Activated naive CD8-positive, alpha-beta T cell treated with anti-CD3 and anti-CD28 coated beads, Interleukin-2, amount 10 ng/mL, durations not matched to agents 7 days and 5 days (primary cell): ENCODE measurements at regions not wholly inside any gene's neighbourhood (a gene's known extent, or its start where the extent isn't known, plus 50 kb on each side); places are given as distances from the start of the nearest gene placed in this dataset.
"Not testable (repeated sequence)": the region's sequence is repeated elsewhere in the genome, so short reads cannot be mapped to it uniquely, and the experiment has no call there.

Experiments used
- ATAC-seq: fragments of 150-1000 bp; cut with Tn5 transposase; one replicate; pipeline ENCODE4 v1.10.0; 2021; ENCODE audit warnings: low read depth, moderate library complexity
- POLR2A ChIA-PET: fragments of 350-600 bp; sonication (Branson Sonifier 250); formaldehyde crosslinking; loops from one replicate; lab custom pipeline; 2021; ENCODE audit warnings: antibody characterized with exemption; lab: Charles Lee
- DNase-seq: peaks from one replicate; pipeline ENCODE4 v3.0.0; 2021
- H3K27ac Mint-ChIP-seq: one replicate; pipeline ENCODE4 v1.8.0; 2022; ENCODE audit warnings: mild to moderate bottlenecking, mixed read lengths
- H3K27me3 Mint-ChIP-seq: one replicate; pipeline ENCODE4 v1.8.0; 2022; ENCODE audit warnings: mild to moderate bottlenecking, moderate library complexity, mixed read lengths
- H3K36me3 Mint-ChIP-seq: one replicate; pipeline ENCODE4 v1.8.0; 2021; ENCODE audit warnings: mild to moderate bottlenecking, mixed read lengths
- H3K4me1 Mint-ChIP-seq: one replicate; pipeline ENCODE4 v1.8.0; 2021; ENCODE audit warnings: mixed read lengths
- H3K4me3 Mint-ChIP-seq: one replicate; pipeline ENCODE4 v1.8.0; 2022; ENCODE audit warnings: mild to moderate bottlenecking, moderate library complexity, mixed read lengths
- H3K9me3 Mint-ChIP-seq: one replicate; pipeline ENCODE4 v1.8.0; 2021; ENCODE audit warnings: mixed read lengths

DNA sequence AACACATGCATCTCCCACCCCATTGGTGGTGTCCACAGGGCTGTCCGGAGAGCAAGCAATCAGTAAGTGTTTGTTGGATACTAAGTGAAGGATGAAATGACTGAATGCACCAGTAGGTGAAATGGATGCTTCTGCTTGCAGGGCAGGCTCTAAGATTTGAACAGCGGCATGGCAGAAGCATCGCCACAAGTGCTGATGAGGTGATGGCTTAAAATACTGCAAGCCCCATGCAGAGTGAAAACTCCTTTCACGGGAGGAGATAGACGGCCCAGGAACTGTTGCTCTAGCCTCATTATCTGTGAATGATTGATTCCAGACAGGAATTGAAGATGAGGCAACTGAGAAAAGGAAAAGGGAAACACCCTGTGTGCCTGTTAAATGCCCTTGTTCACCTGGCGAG, 158.9 kb downstream of the LY86 start:
- ATAC-seq: no peak
- Mint-ChIP-seq H3K9me3 (peaks cover 2% of the 10 kb centered on the region), H3K27me3 (peaks cover 7% of the 10 kb centered on the region), H3K4me3 (no peak overlapping the region), H3K27ac (no peak overlapping the region), H3K4me1 (peaks cover 16% of the 10 kb centered on the region), H3K36me3 (no peaks in the 10 kb centered on the region)
- DNase-seq: no peak
- POLR2A ChIA-PET: no interaction called here

DNA sequence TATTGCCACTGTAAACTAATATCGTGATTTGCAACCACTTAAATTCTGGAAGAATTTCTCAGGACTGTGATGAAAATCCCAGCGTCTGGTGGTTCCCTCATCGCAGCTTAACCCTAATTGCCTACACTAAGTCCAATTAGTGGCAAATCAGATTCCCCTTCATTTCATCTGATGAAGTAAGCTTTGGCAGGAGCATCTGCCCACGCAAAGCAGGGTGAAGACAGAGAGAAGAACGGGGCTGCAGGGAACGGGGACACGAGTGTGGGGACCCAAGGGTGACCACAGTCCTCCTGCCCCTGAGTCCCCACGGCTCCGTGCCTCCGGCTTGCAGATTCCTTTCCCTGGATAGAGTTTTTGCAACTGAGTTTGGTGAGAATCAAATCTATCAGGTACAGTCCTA, 159.5 kb downstream of the LY86 start:
- Mint-ChIP-seq H3K9me3 (peaks cover 2% of the 10 kb centered on the region), H3K27me3 (peaks cover 7% of the 10 kb centered on the region), H3K4me1 (peaks cover 14% of the 10 kb centered on the region), H3K4me3 (no peak overlapping the region), H3K36me3 (no peaks in the 10 kb centered on the region), H3K27ac (no peak overlapping the region)
- POLR2A ChIA-PET: no interaction called here
- DNase-seq (no peak), ATAC-seq (no peak)

DNA sequence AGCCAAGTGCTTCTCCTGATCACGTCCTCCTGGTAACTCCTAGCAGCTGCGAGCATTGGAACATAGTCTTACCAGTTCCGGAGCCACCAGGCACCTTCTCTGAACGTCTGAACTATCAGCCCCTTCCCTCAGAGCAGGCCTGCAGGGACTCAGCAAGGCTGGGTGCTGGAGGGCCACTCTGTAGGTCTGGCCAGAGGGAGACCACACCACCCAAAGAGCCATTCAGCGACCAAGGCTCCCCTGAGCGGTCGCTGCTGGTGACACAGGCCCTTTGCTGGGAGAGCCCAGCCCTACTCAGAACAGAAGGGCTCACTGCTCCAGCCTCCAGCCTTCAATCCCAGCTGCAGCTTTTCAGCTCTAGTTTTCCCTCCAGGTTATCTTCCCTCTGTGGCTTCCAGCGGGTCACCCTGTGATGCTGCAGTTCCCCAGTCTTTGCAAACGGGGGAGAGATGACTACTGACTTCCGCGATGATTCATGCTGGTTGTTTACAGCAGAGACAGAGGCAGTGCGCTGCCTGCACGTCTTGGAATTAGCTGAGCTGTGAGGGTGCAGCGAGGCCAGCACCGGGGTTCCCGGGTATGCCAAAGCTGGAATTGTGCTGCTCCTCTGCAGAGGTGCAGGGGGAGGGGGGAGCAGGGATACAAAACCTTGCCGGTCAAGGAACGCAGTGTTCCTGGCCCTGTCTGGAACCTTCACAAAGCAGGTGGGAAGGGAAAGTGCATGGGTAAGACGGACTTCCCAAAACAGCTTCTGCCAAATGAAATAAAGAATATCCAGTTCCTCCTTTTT, 161.4 kb downstream of the LY86 start:
- H3K4me1 Mint-ChIP-seq: peaks cover 14% of the 10 kb centered on the region
- ATAC-seq (peak; percentile 36), DNase-seq (no peak)
- H3K27me3 Mint-ChIP-seq: peaks cover 10% of the 10 kb centered on the region
- no peak overlapping the region for H3K4me3 Mint-ChIP-seq
- POLR2A ChIA-PET: interaction anchor here (1.3 kb wide), 1 partner anchor 7 kb away, joined by 9 read pairs; no protein-coding TSS in a partner anchor
- peak overlapping the region; percentile 11 for H3K27ac Mint-ChIP-seq
- H3K9me3 Mint-ChIP-seq: peaks cover 2% of the 10 kb centered on the region
- H3K36me3 Mint-ChIP-seq: no peaks in the 10 kb centered on the region

DNA sequence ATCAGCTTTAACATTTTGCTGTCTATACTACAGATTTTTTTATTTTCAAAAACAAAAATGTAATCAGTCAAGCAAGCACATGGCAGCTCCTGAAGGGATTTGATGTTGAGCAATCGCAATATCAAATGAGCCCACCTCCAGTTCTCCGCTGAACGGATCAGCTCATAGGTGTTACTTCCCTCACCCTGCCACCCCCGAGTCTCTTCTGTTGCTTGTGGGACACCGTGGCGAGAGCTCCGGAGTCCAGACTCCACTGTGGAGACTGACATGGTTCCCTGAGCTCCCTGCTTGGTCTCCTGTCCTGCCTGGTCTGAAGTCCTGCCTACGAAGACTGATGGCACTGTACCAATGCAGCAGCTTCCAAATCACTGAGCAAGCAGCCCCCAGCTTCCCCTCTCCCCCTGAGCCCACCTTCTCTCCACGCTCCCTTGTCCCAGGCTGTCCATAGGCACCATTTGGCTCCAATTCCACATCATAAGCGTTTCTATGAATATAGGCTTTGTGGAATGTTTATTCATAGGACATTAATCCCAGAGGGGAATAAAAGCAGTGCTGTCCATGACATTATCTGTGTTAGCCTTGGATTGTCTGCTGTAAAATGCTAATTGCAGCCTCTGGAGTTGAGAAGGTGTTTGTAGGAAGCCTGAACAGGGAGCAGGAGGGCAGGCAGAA, 162.2 kb downstream of the LY86 start:
- H3K4me3 Mint-ChIP-seq: no peak overlapping the region
- ATAC-seq: no peak
- POLR2A ChIA-PET: interaction anchor here (1.3 kb wide), 1 partner anchor 8 kb away, joined by 9 read pairs; no protein-coding TSS in a partner anchor

DNA sequence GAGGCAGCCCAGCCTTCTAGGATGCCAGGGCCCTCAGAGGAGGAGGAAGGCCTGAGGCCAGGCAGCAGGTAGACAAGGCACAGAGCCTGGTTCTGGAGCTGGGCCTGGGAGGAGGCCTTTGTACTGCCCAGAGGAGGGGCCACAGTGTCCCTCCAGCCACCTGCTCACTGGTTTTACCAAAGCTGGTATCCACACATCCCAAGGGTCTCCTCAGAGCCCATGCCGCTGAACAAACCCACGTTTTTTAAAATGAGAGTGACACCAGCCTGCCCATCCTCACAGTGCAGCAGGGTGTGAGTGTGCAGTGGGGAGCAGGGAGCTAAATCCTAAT, 162.7 kb downstream of the LY86 start:
- DNase-seq (no peak), ATAC-seq (peak; percentile 25)
- H3K36me3 Mint-ChIP-seq: no peaks in the 10 kb centered on the region
- H3K27me3 Mint-ChIP-seq: peaks cover 14% of the 10 kb centered on the region
- peaks cover 14% of the 10 kb centered on the region for H3K4me1 Mint-ChIP-seq
- H3K4me3 Mint-ChIP-seq: no peak overlapping the region
- POLR2A ChIA-PET: interaction anchor here (1.3 kb wide), 1 partner anchor 9 kb away, joined by 9 read pairs; no protein-coding TSS in a partner anchor
- H3K9me3 Mint-ChIP-seq: no peaks in the 10 kb centered on the region
- H3K27ac Mint-ChIP-seq: no peak overlapping the region

More for the DNA sequence above, 162.2 kb downstream of the LY86 start:
- peaks cover 14% of the 10 kb centered on the region for H3K4me1 Mint-ChIP-seq
- DNase-seq: no peak
- no peaks in the 10 kb centered on the region for H3K9me3 Mint-ChIP-seq
- no peak overlapping the region for H3K27ac Mint-ChIP-seq
- peaks cover 11% of the 10 kb centered on the region for H3K27me3 Mint-ChIP-seq
- no peaks in the 10 kb centered on the region for H3K36me3 Mint-ChIP-seq

DNA sequence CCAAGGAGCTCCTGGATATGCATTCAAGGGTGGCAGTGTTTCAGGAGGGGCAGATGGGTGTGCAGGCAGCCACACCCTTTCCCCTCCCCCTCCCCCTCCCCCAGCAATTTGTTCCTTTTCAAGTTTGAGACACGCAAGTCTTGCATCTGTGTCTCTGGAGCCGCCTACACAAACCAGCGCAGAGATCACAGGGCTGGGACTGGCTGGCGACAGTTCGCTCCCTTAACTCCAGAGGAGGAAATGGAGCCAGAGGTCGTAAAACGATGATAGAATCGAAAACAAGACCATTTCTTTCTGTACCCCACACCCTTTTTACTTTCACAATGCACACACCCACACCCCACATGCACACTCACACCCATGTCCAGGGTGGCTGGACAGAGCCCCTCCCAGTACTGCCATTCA, 163.1 kb downstream of the LY86 start:
- Mint-ChIP-seq H3K9me3 (no peaks in the 10 kb centered on the region), H3K4me1 (peaks cover 14% of the 10 kb centered on the region), H3K27me3 (peaks cover 13% of the 10 kb centered on the region), H3K4me3 (no peak overlapping the region), H3K36me3 (no peaks in the 10 kb centered on the region), H3K27ac (no peak overlapping the region)
- DNase-seq (no peak), ATAC-seq (peak; percentile 50)
- POLR2A ChIA-PET: no interaction called here

DNA sequence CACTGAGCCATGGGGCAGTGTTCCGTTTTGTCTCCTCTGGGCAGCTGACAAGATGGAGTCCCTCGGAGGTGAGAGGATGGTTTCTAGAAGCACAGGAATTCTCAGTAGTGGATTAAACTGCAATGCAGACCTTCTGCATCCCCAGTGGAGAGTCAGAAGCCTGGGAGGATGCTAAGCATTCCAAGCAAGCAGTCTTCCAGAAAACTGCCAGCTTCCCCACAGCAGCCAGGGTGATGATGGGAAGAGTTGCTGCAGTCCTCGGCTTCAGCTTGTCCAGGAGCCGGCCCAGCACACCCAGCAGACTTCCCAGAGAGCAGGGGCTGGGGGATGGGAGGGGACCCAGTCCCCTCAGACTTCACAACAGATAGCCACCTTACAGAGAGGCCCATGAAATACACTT, 163.6 kb downstream of the LY86 start:
- peaks cover 8% of the 10 kb centered on the region for H3K27me3 Mint-ChIP-seq
- POLR2A ChIA-PET: no interaction called here
- H3K4me1 Mint-ChIP-seq: peaks cover 12% of the 10 kb centered on the region
- no peaks in the 10 kb centered on the region for H3K36me3 Mint-ChIP-seq
- DNase-seq (no peak), ATAC-seq (no peak)
- no peak overlapping the region for H3K27ac Mint-ChIP-seq
- no peaks in the 10 kb centered on the region for H3K9me3 Mint-ChIP-seq
- no peak overlapping the region for H3K4me3 Mint-ChIP-seq

DNA sequence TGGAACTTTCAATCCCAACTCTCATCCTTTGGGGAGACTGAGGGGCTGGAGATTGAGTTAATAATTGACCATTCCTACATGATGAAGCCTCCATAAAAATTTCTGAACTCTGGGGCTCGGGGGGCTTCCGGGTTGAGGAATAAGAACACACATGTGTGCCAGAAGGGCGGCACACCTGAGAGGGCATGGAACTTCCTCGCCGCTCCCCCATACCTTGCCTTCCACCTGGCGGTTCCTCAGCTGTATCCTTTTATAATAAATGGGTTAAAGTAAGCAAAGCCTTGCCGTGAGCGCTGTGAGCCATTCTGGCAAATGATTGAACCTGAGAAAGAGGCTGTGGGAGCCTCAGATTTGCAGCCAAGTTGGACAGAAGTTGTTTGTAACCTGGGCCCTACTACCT, 164.8 kb downstream of the LY86 start:
- H3K36me3 Mint-ChIP-seq: no peaks in the 10 kb centered on the region
- H3K27me3 Mint-ChIP-seq: peaks cover 10% of the 10 kb centered on the region
- DNase-seq (no peak), ATAC-seq (no peak)
- H3K9me3 Mint-ChIP-seq: no peaks in the 10 kb centered on the region
- POLR2A ChIA-PET: no interaction called here
- H3K27ac Mint-ChIP-seq: no peak overlapping the region
- no peak overlapping the region for H3K4me3 Mint-ChIP-seq
- H3K4me1 Mint-ChIP-seq: peaks cover 12% of the 10 kb centered on the region

DNA sequence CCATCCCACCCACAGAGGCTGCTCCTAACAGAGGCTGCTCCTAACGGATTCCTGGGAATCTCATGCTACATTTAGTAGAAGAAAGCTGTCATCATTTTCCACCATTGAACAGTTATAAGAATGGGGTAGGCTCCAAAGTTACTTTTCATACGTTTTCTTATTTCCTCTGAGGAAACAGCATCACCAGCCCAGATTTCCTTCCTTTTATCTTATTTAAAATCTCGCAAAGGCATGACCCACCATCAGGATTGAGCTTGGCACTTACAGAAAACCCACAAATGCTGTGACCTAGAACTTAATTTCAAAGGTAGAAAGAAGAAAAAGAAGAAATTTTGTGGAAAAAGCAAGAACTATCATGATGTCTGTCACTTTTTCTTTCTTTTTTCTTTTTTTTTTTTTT, 168.0 kb downstream of the LY86 start:
- H3K27me3 Mint-ChIP-seq: peaks cover 10% of the 10 kb centered on the region
- H3K9me3 Mint-ChIP-seq: no peaks in the 10 kb centered on the region
- H3K36me3 Mint-ChIP-seq: no peaks in the 10 kb centered on the region
- H3K4me1 Mint-ChIP-seq: peaks cover 4% of the 10 kb centered on the region
- ATAC-seq (no peak), DNase-seq (no peak)
- POLR2A ChIA-PET: interaction anchor here (0.7 kb wide), 1 partner anchor 487 kb away, joined by 5 read pairs; no protein-coding TSS in a partner anchor
- no peak overlapping the region for H3K4me3 Mint-ChIP-seq
- H3K27ac Mint-ChIP-seq: no peak overlapping the region

DNA sequence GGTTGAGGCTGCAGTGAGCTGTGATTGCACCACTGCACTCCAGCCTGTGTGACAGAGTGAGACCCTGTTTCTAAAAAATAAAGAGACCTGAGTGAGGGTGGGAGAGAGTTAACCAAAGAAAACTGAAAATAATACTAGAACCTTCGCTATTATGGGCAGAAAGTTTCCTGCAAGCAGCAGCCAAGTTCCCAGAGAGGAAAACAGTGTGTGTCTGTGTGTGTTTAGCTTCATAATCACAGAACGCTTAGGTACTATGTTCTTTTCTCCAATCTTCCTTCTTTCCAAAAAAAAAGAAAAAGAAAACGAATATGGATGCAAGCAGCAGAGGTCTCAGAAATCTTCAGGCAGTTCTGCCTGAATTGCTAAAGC, 170.0 kb downstream of the LY86 start:
- H3K9me3 Mint-ChIP-seq: no peaks in the 10 kb centered on the region
- no peak for ATAC-seq
- peaks cover 1% of the 10 kb centered on the region for H3K4me1 Mint-ChIP-seq
- H3K27ac Mint-ChIP-seq: no peak overlapping the region
- H3K27me3 Mint-ChIP-seq: peaks cover 10% of the 10 kb centered on the region
- POLR2A ChIA-PET: no interaction called here
- DNase-seq: no peak
- no peaks in the 10 kb centered on the region for H3K36me3 Mint-ChIP-seq
- H3K4me3 Mint-ChIP-seq: no peak overlapping the region

DNA sequence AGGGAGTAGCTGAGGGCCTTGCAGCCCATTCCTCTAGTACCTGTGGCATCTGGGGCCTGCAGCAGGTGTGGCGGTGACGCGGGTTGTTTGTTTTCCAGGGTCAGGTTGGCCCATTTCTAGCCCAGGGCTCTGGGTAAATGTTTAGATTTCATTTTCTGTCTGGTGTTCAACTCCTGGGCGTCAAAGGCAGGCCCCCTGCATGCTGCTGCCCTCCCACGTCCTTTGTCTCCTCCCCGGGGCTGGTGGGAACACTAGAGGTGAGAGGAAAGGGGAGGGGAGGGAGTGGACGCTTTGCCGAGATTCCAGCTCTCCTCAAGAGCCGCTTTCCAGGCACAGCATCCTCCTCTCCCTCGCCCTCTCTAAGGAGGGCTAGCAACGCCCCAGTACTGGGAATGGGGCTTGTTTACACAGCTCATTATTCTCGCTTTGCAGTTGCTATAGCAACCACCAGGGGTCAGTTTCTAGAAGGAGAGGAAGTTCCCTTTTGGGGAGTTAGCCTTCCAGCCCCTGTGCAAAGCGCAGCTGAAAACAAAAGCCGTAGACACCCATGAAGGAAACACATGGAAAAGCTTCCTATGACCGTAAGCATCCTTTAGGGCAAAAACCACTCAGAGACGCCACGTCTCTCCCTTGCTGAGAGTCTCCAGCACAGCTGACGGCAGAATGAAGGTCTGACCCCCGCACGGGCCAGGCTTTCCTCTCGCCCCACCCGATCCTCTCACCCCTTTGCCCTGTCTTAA, 170.6 kb downstream of the LY86 start:
- Mint-ChIP-seq H3K27ac (no peak overlapping the region), H3K27me3 (peaks cover 10% of the 10 kb centered on the region), H3K4me1 (peaks cover 1% of the 10 kb centered on the region), H3K9me3 (no peaks in the 10 kb centered on the region), H3K36me3 (no peaks in the 10 kb centered on the region), H3K4me3 (no peak overlapping the region)
- POLR2A ChIA-PET: no interaction called here
- ATAC-seq: no peak
- no peak for DNase-seq

DNA sequence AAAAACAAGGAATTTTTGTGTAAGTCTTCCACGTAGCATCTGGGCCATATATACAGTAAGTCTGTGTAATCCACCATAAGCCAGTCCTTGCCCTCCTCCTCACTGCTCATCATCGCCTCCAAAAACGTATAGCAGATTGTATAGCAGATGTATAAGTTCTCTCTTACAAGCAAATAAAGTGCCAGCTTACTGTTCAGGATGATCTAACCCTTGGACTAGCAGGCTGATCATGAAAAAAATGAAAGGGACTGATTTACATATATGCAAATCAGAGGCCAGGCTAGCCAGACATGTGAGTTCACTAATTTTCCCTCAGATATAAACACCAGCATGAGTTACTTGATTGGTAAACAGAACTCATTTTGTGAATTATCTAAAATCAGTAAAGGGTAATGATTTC, 171.5 kb downstream of the LY86 start:
- no peak overlapping the region for H3K27ac Mint-ChIP-seq

DNA sequence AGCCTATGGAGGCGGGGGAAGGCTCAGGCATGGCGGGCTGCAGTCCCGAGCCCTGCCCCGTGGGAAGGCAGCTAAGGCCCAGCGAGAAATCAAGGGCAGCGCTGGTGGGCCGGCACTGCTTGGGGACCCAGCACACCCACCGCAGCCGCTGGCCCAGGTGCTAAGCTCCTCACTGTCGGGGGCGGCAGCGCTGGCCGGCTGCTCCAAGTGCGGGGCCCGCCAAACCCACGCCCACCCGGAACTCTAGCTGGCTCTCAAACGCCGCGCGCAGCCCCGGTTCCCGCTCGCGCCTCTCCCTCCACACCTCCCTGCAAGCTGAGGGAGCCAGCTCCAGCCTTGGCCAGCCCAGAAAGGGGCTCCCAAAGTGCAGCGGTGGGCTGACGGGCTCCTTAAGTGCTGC, 174.0 kb downstream of the LY86 start:
- H3K4me3 Mint-ChIP-seq, H3K27me3 Mint-ChIP-seq, DNase-seq, H3K27ac Mint-ChIP-seq, H3K4me1 Mint-ChIP-seq, H3K9me3 Mint-ChIP-seq, H3K36me3 Mint-ChIP-seq, POLR2A ChIA-PET, ATAC-seq: not testable (repeated sequence)

More for the DNA sequence above, 171.5 kb downstream of the LY86 start:
- POLR2A ChIA-PET: no interaction called here
- H3K36me3 Mint-ChIP-seq: no peaks in the 10 kb centered on the region
- H3K4me1 Mint-ChIP-seq: peaks cover 1% of the 10 kb centered on the region
- no peaks in the 10 kb centered on the region for H3K9me3 Mint-ChIP-seq
- H3K4me3 Mint-ChIP-seq: no peak overlapping the region
- DNase-seq: no peak
- peaks cover 8% of the 10 kb centered on the region for H3K27me3 Mint-ChIP-seq
- ATAC-seq: no peak
